ENCODE measurements at regions not wholly inside any gene's neighbourhood (a gene's known extent, or its start where the extent isn't known, plus 50 kb on each side); places are given as distances from the start of the nearest gene placed in this dataset.

GRCh38 chr7:46126675-46127300 lies 205.7 kb upstream of the IGFBP3 start:
- no peak for TF ChIP-seq CTCF (IDR thresholded peaks at IDR 0.05 in 4 of 5, conservative IDR thresholded peaks at IDR 0.05 in 1 of 5)
- TF ChIP-seq POLR2A (IDR thresholded peaks at IDR 0.05): no peak
